Activated naive CD4-positive, alpha-beta T cell treated with anti-CD3 and anti-CD28 coated beads, Interleukin-2, amount 50 U/mL, for 24 hours (primary cell): ENCODE measurements at regions not wholly inside any gene's neighbourhood (a gene's known extent, or its start where the extent isn't known, plus 50 kb on each side); places are given as distances from the start of the nearest gene placed in this dataset.

ENCODE experiments used
- H3K27ac Mint-ChIP-seq: one replicate; pipeline ENCODE4 v1.8.0; 2021; ENCODE audit warnings: mild to moderate bottlenecking, mixed read lengths
- H3K27me3 Mint-ChIP-seq: one replicate; pipeline ENCODE4 v1.8.0; 2021; ENCODE audit warnings: mixed read lengths
- H3K36me3 Mint-ChIP-seq: one replicate; pipeline ENCODE4 v1.8.0; 2021; ENCODE audit warnings: mixed read lengths
- H3K4me1 Mint-ChIP-seq: one replicate; pipeline ENCODE4 v1.8.0; 2021; ENCODE audit warnings: mixed read lengths
- H3K4me3 Mint-ChIP-seq: one replicate; pipeline ENCODE4 v1.8.0; 2021; ENCODE audit warnings: mild to moderate bottlenecking, mixed read lengths
- H3K9me3 Mint-ChIP-seq: one replicate; pipeline ENCODE4 v1.8.0; 2021; ENCODE audit warnings: mixed read lengths

DNA sequence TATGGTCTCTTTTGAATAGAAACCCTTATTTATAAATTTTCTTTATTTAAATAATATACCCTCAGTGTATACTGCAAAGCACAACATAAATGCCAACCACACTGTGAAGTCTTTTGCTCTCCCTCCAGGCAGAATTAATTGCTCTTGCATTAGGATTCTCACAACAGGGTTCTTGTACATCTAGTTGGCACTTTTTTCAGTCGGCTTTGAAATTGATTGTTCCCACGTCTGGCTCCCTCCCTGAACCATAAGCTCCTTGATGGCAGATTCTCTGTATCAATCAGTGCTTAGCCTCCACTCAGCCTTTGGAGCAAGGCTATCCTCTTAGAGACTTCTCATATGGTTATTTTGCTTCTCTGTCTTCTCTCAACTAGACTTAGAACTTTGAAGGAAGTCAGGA is 288.0 kb upstream of the POU3F2 start:
- Mint-ChIP-seq H3K27ac (no peak overlapping the region), H3K4me3 (no peak overlapping the region), H3K9me3 (no peaks in the 10 kb centered on the region), H3K36me3 (no peaks in the 10 kb centered on the region), H3K27me3 (no peaks in the 10 kb centered on the region), H3K4me1 (no peaks in the 10 kb centered on the region)

DNA sequence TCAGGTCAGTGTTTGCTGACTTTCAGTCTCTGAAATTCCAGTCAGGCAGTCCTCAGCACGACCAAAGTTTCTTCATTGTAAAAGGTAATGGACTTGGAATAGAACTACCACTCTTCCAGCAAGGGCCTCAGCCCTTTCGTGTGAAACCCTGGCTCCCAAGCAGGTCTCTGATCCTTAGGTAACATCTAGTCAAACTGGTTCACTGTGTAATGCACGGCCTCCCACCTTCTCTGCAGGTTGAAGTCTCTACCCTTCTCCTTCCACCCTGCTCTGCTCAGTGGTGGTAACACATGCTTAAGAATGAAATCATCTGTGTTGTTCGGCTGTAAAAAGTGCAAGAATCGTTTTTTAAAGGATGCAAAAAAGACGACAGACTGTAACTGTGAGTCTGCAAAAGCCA is 287.2 kb upstream of the POU3F2 start:
- Mint-ChIP-seq H3K9me3 (no peaks in the 10 kb centered on the region), H3K36me3 (no peaks in the 10 kb centered on the region), H3K27ac (no peak overlapping the region), H3K4me3 (no peak overlapping the region), H3K4me1 (no peaks in the 10 kb centered on the region), H3K27me3 (no peaks in the 10 kb centered on the region)

DNA sequence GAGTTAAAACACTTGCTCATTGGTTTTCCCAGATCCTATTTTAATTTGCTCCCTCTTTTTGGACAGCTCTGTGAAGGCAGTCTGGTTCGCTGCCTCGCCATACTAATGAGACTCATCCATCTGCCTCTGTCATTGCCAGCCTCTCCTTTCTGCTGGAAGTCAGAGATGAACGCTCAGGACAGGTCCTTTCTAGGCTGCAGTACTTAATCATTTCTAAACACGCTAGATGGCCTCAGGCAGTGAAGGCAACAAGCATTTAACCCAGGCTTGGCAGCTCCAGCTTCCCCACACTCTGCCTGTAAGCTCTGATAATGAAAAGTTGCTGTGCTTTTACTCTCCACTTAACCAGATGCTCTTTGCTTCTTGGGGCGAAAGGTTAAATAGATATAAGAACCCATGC is 286.7 kb upstream of the POU3F2 start:
- Mint-ChIP-seq H3K27ac (no peak overlapping the region), H3K36me3 (no peaks in the 10 kb centered on the region), H3K27me3 (no peaks in the 10 kb centered on the region), H3K4me3 (no peak overlapping the region), H3K4me1 (no peaks in the 10 kb centered on the region), H3K9me3 (no peaks in the 10 kb centered on the region)

DNA sequence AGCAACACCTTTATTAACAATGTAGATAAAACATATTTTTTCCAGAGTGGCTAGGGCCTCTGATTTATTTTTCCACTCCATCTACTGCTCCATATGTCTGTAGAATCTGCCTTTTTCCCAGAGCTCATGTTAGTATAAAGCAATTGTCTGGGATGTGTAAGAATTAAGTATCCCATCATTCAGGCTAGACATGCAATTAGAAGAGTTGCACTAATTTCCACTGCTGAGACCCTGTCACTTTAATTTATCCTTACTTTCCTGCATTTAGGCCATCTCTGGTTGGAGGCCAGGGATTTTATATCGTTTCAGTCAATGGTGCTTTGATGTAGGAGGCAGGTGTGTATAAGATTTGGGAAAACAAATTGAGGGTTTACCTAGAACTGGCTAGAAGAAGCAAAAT is 286.1 kb upstream of the POU3F2 start:
- H3K9me3 Mint-ChIP-seq: no peaks in the 10 kb centered on the region
- no peaks in the 10 kb centered on the region for H3K27me3 Mint-ChIP-seq
- H3K36me3 Mint-ChIP-seq: no peaks in the 10 kb centered on the region
- no peaks in the 10 kb centered on the region for H3K4me1 Mint-ChIP-seq
- H3K27ac Mint-ChIP-seq: no peak overlapping the region
- no peak overlapping the region for H3K4me3 Mint-ChIP-seq

DNA sequence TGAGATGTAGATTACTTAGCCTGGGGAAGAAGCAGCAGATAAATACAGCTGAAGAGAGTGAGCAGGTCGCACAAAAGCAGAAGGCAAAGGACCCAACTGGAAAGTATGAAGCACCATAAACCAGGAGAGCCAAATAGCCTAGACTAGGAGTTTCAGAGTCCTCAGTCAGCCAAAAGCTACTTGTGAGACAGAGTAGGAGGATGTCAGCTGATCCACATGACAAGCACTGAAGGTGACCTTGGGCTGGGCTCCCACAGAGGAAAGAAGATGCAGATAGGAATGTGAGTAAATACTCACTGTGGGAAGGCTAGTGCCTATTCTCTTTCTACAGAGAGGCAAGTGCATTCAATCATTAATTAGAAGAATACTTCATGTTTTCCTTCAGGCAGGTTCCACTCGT is 274.0 kb upstream of the POU3F2 start:
- Mint-ChIP-seq H3K4me3 (no peak overlapping the region), H3K27me3 (no peaks in the 10 kb centered on the region), H3K36me3 (no peaks in the 10 kb centered on the region), H3K9me3 (no peaks in the 10 kb centered on the region), H3K4me1 (no peaks in the 10 kb centered on the region), H3K27ac (no peak overlapping the region)

DNA sequence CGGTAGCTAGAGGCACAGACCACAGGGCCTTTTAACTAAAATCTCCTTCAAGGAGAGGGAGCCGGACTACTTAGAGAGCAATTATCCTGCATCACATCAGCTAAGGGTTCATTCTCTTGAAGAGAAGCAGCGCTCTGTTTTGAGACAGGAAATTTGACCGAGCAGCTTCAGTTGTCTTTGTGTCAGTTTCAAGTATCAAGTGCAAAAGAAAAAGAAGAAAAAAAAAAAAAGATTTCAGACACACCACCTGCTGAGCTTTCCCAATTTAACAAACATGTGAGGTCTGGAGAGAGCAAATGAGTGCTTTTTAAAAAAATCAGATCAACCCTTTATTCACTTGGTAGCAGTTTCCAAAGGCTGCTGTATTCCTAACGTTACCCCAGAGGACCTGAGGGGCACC is 273.5 kb upstream of the POU3F2 start:
- H3K4me1 Mint-ChIP-seq: no peaks in the 10 kb centered on the region
- no peaks in the 10 kb centered on the region for H3K27me3 Mint-ChIP-seq
- H3K27ac Mint-ChIP-seq: no peak overlapping the region
- H3K4me3 Mint-ChIP-seq: no peak overlapping the region
- H3K9me3 Mint-ChIP-seq: no peaks in the 10 kb centered on the region
- no peaks in the 10 kb centered on the region for H3K36me3 Mint-ChIP-seq

DNA sequence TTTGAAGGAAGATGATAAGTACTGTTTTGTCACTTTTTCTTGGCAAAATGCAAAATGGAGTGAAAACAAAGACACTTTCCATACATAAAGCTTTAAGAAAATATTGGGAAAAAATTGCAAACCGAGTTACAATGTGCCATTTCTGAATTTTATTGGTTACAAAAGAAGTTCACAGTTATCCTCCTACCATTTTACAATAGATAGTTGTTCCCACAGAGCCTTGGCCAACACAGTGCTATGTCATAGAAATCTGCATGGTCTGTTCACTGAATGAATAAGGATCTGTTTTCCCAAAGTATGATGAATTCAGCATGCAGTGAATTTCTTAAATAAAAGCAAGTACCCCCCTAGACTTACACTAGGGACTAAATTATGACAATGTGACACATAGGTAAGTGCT is 268.2 kb upstream of the POU3F2 start:
- Mint-ChIP-seq H3K4me3 (no peak overlapping the region), H3K4me1 (no peaks in the 10 kb centered on the region), H3K27ac (no peak overlapping the region), H3K9me3 (no peaks in the 10 kb centered on the region), H3K27me3 (no peaks in the 10 kb centered on the region), H3K36me3 (no peaks in the 10 kb centered on the region)

DNA sequence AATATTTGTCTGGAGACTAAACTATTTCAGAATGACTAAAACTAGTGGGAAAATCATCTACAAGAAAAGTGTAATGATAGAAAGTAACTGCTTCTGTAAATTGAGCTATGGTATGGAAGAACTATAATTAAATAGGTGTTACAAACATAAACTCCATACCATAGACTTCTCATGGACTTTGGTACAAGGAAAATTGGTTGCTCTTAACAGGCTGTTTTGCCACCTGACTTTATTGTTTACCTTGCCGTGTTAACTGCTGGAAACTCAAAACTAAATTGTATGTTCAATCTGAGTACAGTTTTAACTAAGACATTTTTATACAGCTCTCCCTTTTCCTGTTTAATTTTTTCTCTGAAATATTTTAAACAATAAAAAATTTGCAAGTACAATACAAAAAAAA is 261.8 kb upstream of the POU3F2 start:
- H3K36me3 Mint-ChIP-seq: no peaks in the 10 kb centered on the region
- H3K4me1 Mint-ChIP-seq: no peaks in the 10 kb centered on the region
- H3K27ac Mint-ChIP-seq: no peak overlapping the region
- H3K4me3 Mint-ChIP-seq: no peak overlapping the region
- H3K9me3 Mint-ChIP-seq: no peaks in the 10 kb centered on the region
- no peaks in the 10 kb centered on the region for H3K27me3 Mint-ChIP-seq

DNA sequence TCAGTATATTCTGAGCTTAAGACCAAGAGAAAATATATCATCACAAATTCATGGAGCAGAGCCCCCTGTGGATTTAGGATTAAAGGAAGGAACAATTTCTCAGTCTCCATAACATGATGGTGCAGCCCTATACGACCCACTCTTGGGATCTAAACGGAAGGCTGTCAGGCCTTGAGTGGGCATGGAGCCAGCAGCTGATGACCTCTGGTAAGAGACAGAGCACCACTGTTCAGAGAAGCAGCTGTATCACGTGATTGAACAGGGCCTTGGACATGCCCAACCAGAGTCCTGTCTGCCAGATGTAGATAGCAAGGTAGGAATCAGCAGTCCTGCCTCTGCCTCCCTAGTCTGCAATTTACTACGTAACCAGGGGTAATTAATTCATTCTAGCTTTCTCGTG is 259.4 kb upstream of the POU3F2 start:
- H3K4me3 Mint-ChIP-seq: no peak overlapping the region
- H3K4me1 Mint-ChIP-seq: no peaks in the 10 kb centered on the region
- H3K27me3 Mint-ChIP-seq: no peaks in the 10 kb centered on the region
- no peak overlapping the region for H3K27ac Mint-ChIP-seq
- H3K36me3 Mint-ChIP-seq: no peaks in the 10 kb centered on the region
- H3K9me3 Mint-ChIP-seq: no peaks in the 10 kb centered on the region

DNA sequence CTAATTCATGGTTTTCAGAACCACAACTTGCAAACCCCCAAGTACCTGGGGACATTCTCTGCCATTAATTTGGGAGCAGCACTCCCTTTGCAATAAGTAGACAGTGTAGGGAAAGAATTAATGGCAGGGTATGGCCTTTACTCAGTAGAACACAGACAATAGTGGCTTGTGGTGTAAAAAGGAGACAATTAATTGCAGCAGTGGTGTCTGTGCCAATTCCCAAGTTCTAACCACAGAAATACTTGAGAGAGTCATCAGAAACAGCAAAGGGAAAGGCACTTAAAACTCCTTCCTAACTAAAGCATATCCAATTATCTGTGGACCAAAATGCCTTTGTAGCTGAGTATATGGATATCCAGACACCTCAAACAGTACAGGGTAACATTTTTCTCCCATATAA is 257.6 kb upstream of the POU3F2 start:
- Mint-ChIP-seq H3K36me3 (no peaks in the 10 kb centered on the region), H3K9me3 (no peaks in the 10 kb centered on the region), H3K27me3 (no peaks in the 10 kb centered on the region), H3K27ac (no peak overlapping the region), H3K4me1 (no peaks in the 10 kb centered on the region), H3K4me3 (no peak overlapping the region)

DNA sequence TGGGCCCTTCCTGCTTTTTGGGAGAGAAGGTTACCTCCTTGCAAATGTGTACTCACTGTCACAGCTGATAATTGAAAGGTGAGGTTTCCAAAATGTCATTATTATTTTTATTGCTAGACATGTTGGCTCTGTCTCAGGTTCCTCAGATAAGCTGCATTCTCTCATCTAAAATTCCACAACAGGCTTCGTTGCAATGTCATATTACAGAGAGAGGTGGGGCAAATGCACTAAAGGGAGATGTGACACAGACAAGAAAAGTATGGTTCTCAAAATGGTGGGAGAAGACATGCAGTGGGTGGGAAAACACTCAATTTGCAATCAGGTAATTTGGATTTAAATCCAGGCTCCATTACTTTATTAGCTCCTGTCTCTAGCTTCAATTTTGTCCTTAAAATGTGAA is 256.4 kb upstream of the POU3F2 start:
- no peak overlapping the region for H3K4me3 Mint-ChIP-seq
- no peaks in the 10 kb centered on the region for H3K27me3 Mint-ChIP-seq
- no peaks in the 10 kb centered on the region for H3K4me1 Mint-ChIP-seq
- no peak overlapping the region for H3K27ac Mint-ChIP-seq
- H3K9me3 Mint-ChIP-seq: no peaks in the 10 kb centered on the region
- H3K36me3 Mint-ChIP-seq: no peaks in the 10 kb centered on the region

DNA sequence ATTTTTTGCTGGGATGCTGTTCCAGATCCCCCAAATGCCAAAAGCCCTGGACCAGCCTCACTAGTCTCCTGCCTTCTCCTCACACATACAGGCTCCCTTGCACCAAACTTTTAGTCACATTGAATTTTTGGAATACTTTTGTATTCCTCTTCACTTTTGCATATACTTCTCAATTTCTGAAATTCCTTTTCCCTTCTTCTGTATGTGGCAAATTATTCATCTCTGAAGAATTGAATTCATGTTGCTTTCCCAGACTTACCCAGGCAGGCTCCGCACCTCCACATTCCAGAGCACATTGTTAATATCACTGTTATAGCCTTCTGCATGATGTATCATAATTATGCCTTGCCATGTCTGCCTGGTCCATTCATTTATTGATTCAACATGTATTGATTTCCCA is 255.3 kb upstream of the POU3F2 start:
- no peak overlapping the region for H3K27ac Mint-ChIP-seq
- H3K36me3 Mint-ChIP-seq: no peaks in the 10 kb centered on the region
- H3K4me1 Mint-ChIP-seq: no peaks in the 10 kb centered on the region
- H3K9me3 Mint-ChIP-seq: no peaks in the 10 kb centered on the region
- H3K27me3 Mint-ChIP-seq: no peaks in the 10 kb centered on the region
- no peak overlapping the region for H3K4me3 Mint-ChIP-seq

DNA sequence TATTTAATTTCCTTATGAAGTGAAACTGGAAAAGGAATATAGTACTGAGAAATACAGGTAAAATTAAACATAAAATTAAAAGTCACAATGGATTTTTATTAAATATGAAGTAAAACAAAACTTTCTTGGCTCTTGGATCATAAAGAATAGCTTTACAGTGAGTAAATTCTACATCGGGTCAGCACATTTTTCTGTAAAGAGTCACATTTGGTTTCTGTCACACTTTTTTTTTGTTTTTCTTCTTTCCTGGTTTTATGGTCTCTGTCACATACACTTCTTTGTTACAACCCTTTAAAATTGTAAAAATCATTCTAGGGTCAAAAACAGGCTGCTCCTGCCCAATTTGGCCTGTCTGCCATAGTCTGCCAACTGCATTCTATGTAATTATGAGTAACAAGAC is 254.4 kb upstream of the POU3F2 start:
- H3K27ac Mint-ChIP-seq: no peak overlapping the region
- no peaks in the 10 kb centered on the region for H3K27me3 Mint-ChIP-seq
- H3K36me3 Mint-ChIP-seq: no peaks in the 10 kb centered on the region

DNA sequence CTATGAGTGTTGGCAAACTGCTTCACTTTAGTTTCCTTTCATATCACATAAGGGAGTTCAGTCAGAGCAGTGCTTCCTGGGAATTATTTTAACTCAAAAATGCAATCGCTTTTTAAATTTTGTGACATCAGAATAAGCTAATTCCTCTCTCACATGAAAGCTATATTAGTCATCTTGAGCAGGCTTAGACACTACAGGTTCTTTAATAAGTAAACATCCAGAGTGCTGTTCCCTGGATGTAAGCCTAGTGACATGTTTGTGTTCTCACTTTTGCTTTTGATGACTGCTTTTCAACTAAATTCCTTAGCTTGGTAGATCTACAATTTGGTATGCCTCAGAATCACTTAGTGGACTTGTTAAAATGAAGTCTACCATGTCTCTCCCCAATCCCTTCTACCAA is 252.7 kb upstream of the POU3F2 start:
- Mint-ChIP-seq H3K4me3 (no peak overlapping the region), H3K27ac (no peak overlapping the region), H3K36me3 (no peaks in the 10 kb centered on the region), H3K27me3 (no peaks in the 10 kb centered on the region), H3K9me3 (no peaks in the 10 kb centered on the region), H3K4me1 (no peaks in the 10 kb centered on the region)

More for the DNA sequence above, 254.4 kb upstream of the POU3F2 start:
- H3K9me3 Mint-ChIP-seq: no peaks in the 10 kb centered on the region
- H3K4me1 Mint-ChIP-seq: no peaks in the 10 kb centered on the region
- no peak overlapping the region for H3K4me3 Mint-ChIP-seq

DNA sequence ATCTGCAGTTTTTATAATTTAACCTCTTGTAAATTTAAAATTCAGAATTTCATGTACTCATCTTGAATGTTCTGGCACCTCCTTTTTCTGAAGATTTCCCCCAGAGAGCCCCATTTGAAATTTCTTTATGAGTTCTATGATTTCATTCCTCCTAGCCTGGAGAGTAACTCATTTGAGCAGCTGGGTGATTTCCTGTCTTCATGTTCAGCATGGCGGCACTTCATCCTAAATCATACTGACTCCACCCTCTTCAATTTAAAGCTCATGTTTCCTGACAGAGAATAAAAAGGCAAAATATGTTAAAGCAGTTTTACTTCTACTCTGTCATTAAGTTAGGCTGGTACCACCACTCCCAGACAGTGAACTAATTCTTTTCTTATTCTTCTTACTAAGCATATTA is 250.9 kb upstream of the POU3F2 start:
- no peaks in the 10 kb centered on the region for H3K9me3 Mint-ChIP-seq

DNA sequence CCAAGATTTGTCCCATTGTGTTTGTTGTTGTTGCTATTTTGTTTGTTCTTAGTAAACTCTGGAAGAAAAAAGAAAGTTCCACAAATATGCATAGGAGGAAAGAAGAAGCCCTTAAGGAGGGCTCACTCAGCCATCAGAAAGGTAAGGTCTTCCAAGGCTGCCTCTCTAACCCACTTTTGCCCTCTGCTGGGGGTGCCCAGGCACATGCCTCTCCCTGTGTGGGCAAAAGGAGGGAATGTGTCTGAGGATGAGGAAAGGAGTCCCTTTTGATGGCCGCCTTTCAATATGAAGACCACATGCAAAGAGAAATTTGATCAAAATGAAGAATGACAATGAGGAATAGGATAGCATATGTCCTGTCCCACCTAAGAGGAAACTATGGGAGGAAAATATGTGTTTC is 248.2 kb upstream of the POU3F2 start:
- Mint-ChIP-seq H3K4me1 (no peaks in the 10 kb centered on the region), H3K4me3 (no peak overlapping the region), H3K9me3 (no peaks in the 10 kb centered on the region), H3K27me3 (no peaks in the 10 kb centered on the region), H3K27ac (no peak overlapping the region), H3K36me3 (no peaks in the 10 kb centered on the region)

More for the DNA sequence above, 250.9 kb upstream of the POU3F2 start:
- Mint-ChIP-seq H3K27ac (no peak overlapping the region), H3K4me1 (no peaks in the 10 kb centered on the region), H3K27me3 (no peaks in the 10 kb centered on the region), H3K36me3 (no peaks in the 10 kb centered on the region), H3K4me3 (no peak overlapping the region)

DNA sequence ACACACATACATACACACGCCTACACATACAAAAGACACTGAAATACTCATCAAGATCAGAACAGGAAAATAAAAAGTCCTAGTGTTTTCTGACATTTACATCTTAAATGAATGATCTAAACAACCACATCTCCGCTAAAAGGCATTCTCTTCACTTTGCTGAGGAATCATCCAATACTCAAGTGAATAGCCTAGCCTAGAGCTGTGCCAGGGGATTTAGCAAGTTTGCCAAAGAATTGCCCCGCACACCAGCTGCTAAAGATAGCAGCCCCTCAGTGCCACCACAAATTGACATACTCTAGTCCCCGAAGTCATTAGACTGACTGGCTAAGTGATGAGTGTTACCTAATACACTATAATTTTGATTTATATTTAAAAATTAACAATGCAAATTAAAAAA is 246.8 kb upstream of the POU3F2 start:
- Mint-ChIP-seq H3K4me1 (no peaks in the 10 kb centered on the region), H3K27ac (no peak overlapping the region), H3K27me3 (no peaks in the 10 kb centered on the region), H3K4me3 (no peak overlapping the region), H3K9me3 (no peaks in the 10 kb centered on the region), H3K36me3 (no peaks in the 10 kb centered on the region)

DNA sequence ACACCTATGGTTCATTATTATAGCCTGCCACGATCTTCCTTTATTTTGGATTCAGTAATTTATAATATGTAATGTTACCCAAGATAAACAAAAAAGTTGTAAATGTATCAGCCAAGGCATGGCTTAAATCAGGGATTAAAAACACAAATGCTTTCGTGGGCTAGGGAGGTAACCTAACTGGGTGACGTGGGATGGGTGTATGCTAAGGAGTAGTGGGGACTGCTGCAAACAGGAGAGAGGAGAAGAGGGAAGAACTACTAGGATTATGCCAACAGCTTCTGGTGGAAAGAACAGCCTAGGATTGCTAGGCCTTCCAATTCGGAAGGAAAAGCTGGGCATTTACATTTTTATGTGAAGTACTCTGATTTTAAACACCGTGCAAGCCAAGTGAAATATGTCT is 244.8 kb upstream of the POU3F2 start:
- H3K4me3 Mint-ChIP-seq: no peak overlapping the region
- H3K9me3 Mint-ChIP-seq: no peaks in the 10 kb centered on the region
- no peaks in the 10 kb centered on the region for H3K27me3 Mint-ChIP-seq
- H3K36me3 Mint-ChIP-seq: no peaks in the 10 kb centered on the region
- H3K4me1 Mint-ChIP-seq: no peaks in the 10 kb centered on the region
- no peak overlapping the region for H3K27ac Mint-ChIP-seq
